ENCODE measurements at regions not wholly inside any gene's neighbourhood (a gene's known extent, or its start where the extent isn't known, plus 50 kb on each side); places are given as distances from the start of the nearest gene placed in this dataset.
A peak's percentile ranks its signal among the peaks of the same experiment; 100 is the strongest.

GRCh38 chr2:18871430-18871829 lies 282.1 kb upstream of the NT5C1B start:
- no peaks in the 10 kb centered on the region for H3K9me3 ChIP-seq
- no peaks in the 10 kb centered on the region for H3K36me3 ChIP-seq
- no peak overlapping the region for H3K4me3 ChIP-seq (ENCODE audit: low read depth, low read length)
- H3K4me1 ChIP-seq = no peaks in the 10 kb centered on the region
- DNase-seq = no peak
- H3K27me3 ChIP-seq = no peaks in the 10 kb centered on the region
- TF ChIP-seq CTCF (IDR thresholded peaks at IDR 0.05; ENCODE audit: low read depth, low read length) = no peak

GRCh38 chr2:18870307-18870706 lies 280.9 kb upstream of the NT5C1B start:
- H3K9me3 ChIP-seq = no peaks in the 10 kb centered on the region
- H3K4me3 ChIP-seq (ENCODE audit: low read depth, low read length) = no peak overlapping the region
- H3K36me3 ChIP-seq = no peaks in the 10 kb centered on the region
- no peak for TF ChIP-seq CTCF (IDR thresholded peaks at IDR 0.05; ENCODE audit: low read depth, low read length)
- DNase-seq = no peak
- H3K4me1 ChIP-seq = no peaks in the 10 kb centered on the region
- no peaks in the 10 kb centered on the region for H3K27me3 ChIP-seq

GRCh38 chr2:18861951-18862350 lies 272.6 kb upstream of the NT5C1B start:
- TF ChIP-seq CTCF (IDR thresholded peaks at IDR 0.05; ENCODE audit: low read depth, low read length) = no peak
- Histone ChIP-seq H3K9me3 (no peaks in the 10 kb centered on the region), H3K4me1 (no peaks in the 10 kb centered on the region), H3K4me3 (ENCODE audit: low read depth, low read length) (no peak overlapping the region), H3K27me3 (no peaks in the 10 kb centered on the region), H3K36me3 (no peaks in the 10 kb centered on the region)
- no peak for DNase-seq

- H3K4me1 ChIP-seq = no peaks in the 10 kb centered on the region
- no peak for DNase-seq
- H3K27me3 ChIP-seq = no peaks in the 10 kb centered on the region
- H3K4me3 ChIP-seq (ENCODE audit: low read depth, low read length) = no peak overlapping the region
- H3K9me3 ChIP-seq = no peaks in the 10 kb centered on the region
- no peak for TF ChIP-seq CTCF (IDR thresholded peaks at IDR 0.05; ENCODE audit: low read depth, low read length)
- no peaks in the 10 kb centered on the region for H3K36me3 ChIP-seq
These were observed 270.8 kb upstream of the NT5C1B start for GRCh38 chr2:18860179-18860578.

- Histone ChIP-seq H3K4me1 (no peaks in the 10 kb centered on the region), H3K36me3 (no peaks in the 10 kb centered on the region), H3K9me3 (no peaks in the 10 kb centered on the region), H3K27me3 (no peaks in the 10 kb centered on the region), H3K4me3 (ENCODE audit: low read depth, low read length) (no peak overlapping the region)
- no peak for TF ChIP-seq CTCF (IDR thresholded peaks at IDR 0.05; ENCODE audit: low read depth, low read length)
- DNase-seq = no peak
These were observed 267.4 kb upstream of the NT5C1B start for GRCh38 chr2:18856765-18857164.

GRCh38 chr2:18855027-18855426 lies 265.7 kb upstream of the NT5C1B start:
- Histone ChIP-seq H3K36me3 (no peaks in the 10 kb centered on the region), H3K4me1 (no peaks in the 10 kb centered on the region), H3K9me3 (no peaks in the 10 kb centered on the region), H3K4me3 (ENCODE audit: low read depth, low read length) (no peak overlapping the region), H3K27me3 (no peaks in the 10 kb centered on the region)
- DNase-seq = no peak
- 0 out of 2 replicates have a peak, but pooled peaks have one; percentile 22 for TF ChIP-seq CTCF (IDR thresholded peaks at IDR 0.05; ENCODE audit: low read depth, low read length)

Data from BE2C (cell line).